ENCODE measurements at regions not wholly inside any gene's neighbourhood (a gene's known extent, or its start where the extent isn't known, plus 50 kb on each side); places are given as distances from the start of the nearest gene placed in this dataset.

DNA sequence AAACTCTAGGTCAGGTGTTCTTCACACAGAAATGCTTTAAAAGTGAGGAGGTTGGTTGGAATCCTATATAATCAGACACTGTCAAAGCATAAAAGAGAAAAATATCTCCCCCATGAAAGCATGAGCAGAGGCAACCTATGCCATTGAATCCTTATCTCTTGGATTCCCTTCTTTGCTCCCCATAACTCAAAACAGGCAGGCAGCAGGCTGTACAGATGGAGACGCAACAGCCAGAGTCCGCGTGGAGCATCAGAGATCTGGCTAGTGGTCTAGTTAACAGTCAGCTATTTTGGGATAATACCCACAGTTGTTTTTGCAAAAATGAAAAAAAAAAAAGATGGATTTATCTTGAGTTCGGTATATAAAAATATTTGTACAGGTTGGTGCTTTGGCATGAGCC is 490.0 kb upstream of the TENM3 start:
- intact Hi-C loops (cut with micrococcal nuclease): no loop called here
- BruUV-seq (replicated peaks): no TSS peak
- Mint-ChIP-seq H3K27me3 (ENCODE audit: insufficient read depth, unreplicated experiment) (no peaks in the 10 kb centered on the region), H3K4me1 (ENCODE audit: insufficient read depth, unreplicated experiment) (no peaks in the 10 kb centered on the region), H3K9me3 (ENCODE audit: unreplicated experiment) (no peaks in the 10 kb centered on the region), H3K27ac (ENCODE audit: low read depth, unreplicated experiment) (no peak overlapping the region), H3K4me3 (ENCODE audit: unreplicated experiment) (no peak overlapping the region), H3K36me3 (ENCODE audit: insufficient read depth, unreplicated experiment) (no peaks in the 10 kb centered on the region)
- no peak for TF ChIP-seq CTCF (IDR thresholded peaks at IDR 0.05; ENCODE audit: unreplicated experiment)
- ChIA-PET POLR2A (no interaction called here), CTCF (no interaction called here)
- no peak for DNase-seq (ENCODE audit: unreplicated experiment)

GRCh38 chr4:181755846-181756245 is 487.4 kb upstream of the TENM3 start:
- Mint-ChIP-seq H3K36me3 (ENCODE audit: insufficient read depth, unreplicated experiment) (no peaks in the 10 kb centered on the region), H3K9me3 (ENCODE audit: unreplicated experiment) (no peaks in the 10 kb centered on the region), H3K27me3 (ENCODE audit: insufficient read depth, unreplicated experiment) (no peaks in the 10 kb centered on the region)

DNA sequence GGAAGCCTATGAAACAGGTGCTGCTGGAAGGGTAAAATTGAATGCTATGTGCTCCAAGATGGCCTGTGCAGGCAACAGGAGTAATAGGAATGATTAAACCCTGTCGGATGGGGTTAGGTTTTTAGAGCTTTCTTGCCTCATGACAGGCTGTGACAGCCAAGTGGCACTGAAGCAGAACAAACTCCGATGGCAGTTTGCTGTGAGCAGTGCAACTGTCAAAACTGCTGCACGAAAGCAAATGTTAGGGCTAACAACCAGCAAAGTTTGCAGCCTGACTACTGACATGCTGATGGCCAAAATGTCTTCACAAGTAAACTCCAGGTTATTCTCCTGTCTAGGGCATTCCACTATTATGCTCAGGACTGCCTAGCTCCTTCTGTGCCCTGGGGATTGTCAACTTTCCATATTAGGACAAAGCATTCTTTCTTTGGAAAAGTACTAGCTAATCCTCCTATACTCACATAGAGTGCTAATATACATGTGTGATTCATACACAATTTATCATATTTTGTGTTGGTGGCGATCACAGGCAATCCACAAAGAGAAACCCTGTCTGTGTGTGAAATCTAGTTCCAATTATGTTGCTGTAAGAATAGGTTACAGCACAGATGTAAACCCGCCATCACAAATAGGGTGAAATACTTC is 486.6 kb upstream of the TENM3 start:
- intact Hi-C loops (cut with micrococcal nuclease): no loop called here
- H3K36me3 Mint-ChIP-seq (ENCODE audit: insufficient read depth, unreplicated experiment): no peaks in the 10 kb centered on the region
- no peak for TF ChIP-seq CTCF (IDR thresholded peaks at IDR 0.05; ENCODE audit: unreplicated experiment)
- no peak for DNase-seq (ENCODE audit: unreplicated experiment)
- no peaks in the 10 kb centered on the region for H3K4me1 Mint-ChIP-seq (ENCODE audit: insufficient read depth, unreplicated experiment)
- no peak overlapping the region for H3K27ac Mint-ChIP-seq (ENCODE audit: low read depth, unreplicated experiment)
- no peaks in the 10 kb centered on the region for H3K9me3 Mint-ChIP-seq (ENCODE audit: unreplicated experiment)
- no peaks in the 10 kb centered on the region for H3K27me3 Mint-ChIP-seq (ENCODE audit: insufficient read depth, unreplicated experiment)
- no peak overlapping the region for H3K4me3 Mint-ChIP-seq (ENCODE audit: unreplicated experiment)
- BruUV-seq (replicated peaks): no TSS peak
- CTCF ChIA-PET: no interaction called here
- POLR2A ChIA-PET: no interaction called here

More at GRCh38 chr4:181755846-181756245, 487.4 kb upstream of the TENM3 start:
- POLR2A ChIA-PET: no interaction called here
- BruUV-seq (replicated peaks): no TSS peak
- no peak for DNase-seq (ENCODE audit: unreplicated experiment)
- intact Hi-C loops (cut with micrococcal nuclease): no loop called here
- TF ChIP-seq CTCF (IDR thresholded peaks at IDR 0.05; ENCODE audit: unreplicated experiment): no peak
- Mint-ChIP-seq H3K27ac (ENCODE audit: low read depth, unreplicated experiment) (no peak overlapping the region), H3K4me3 (ENCODE audit: unreplicated experiment) (no peak overlapping the region), H3K4me1 (ENCODE audit: insufficient read depth, unreplicated experiment) (no peaks in the 10 kb centered on the region)
- CTCF ChIA-PET: no interaction called here

DNA sequence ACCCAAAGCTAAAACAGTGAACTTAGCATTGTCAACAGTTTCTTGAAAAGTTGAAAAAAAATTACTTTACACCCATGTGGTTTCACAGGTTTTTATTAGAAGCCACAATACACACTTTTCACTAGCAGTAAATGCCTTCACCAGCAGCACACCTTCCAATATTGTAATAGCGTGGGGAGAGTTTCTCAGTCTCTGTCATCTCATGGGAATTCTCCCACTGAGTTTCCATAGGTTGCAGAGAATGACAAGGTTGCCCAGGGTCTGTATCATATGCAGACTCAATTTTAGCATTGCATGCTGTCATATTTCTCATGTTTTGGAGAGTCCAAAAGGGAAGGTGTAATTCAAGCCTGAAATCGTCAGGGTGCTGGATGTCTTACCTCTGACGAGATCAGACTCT is 486.1 kb upstream of the TENM3 start:
- BruUV-seq (replicated peaks): no TSS peak
- intact Hi-C loops (cut with micrococcal nuclease): no loop called here
- TF ChIP-seq CTCF (IDR thresholded peaks at IDR 0.05; ENCODE audit: unreplicated experiment): no peak
- Mint-ChIP-seq H3K9me3 (ENCODE audit: unreplicated experiment) (no peaks in the 10 kb centered on the region), H3K4me3 (ENCODE audit: unreplicated experiment) (no peak overlapping the region), H3K27me3 (ENCODE audit: insufficient read depth, unreplicated experiment) (no peaks in the 10 kb centered on the region), H3K27ac (ENCODE audit: low read depth, unreplicated experiment) (no peak overlapping the region), H3K4me1 (ENCODE audit: insufficient read depth, unreplicated experiment) (no peaks in the 10 kb centered on the region), H3K36me3 (ENCODE audit: insufficient read depth, unreplicated experiment) (no peaks in the 10 kb centered on the region)
- CTCF ChIA-PET: no interaction called here
- POLR2A ChIA-PET: no interaction called here
- no peak for DNase-seq (ENCODE audit: unreplicated experiment)
